ENCODE measurements at regions not wholly inside any gene's neighbourhood (a gene's known extent, or its start where the extent isn't known, plus 50 kb on each side); places are given as distances from the start of the nearest gene placed in this dataset.

DNA sequence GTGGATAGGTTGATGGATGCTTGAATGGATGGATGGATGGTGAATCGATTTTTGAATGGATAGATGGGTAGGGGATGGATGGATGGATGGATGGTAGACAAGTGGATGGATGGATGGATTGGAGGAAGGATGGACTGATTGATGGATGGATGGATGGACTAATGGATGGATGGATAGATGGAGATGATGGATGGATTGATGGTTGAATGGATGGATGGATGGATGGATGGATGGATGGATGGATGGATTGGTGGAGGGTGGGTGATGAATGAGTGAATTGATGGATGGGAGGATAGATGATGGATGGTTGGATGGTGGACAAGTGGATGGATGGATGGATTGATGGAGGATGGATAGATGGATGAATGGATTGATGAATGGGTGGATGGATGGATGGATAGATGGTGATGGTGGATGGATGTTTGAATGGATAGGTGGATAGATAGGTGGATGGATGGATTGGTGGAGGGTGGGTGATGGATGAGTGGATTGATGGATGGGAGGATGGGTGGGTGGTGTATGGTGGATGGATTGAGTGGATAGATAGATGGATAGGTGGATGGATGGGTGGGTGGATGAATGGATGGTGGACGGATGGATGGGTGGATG is 1140.9 kb downstream of the BRD1 start:
- DNase-seq (ENCODE audit: low read depth): no peak
- no peak overlapping the region for H3K4me3 ChIP-seq (ENCODE audit: low read depth, low read length)
- TF ChIP-seq CTCF (conservative IDR thresholded peaks at IDR 0.05; ENCODE audit: low read depth, low read length): no peak

GRCh38 chr22:48685767-48686166 is 1141.9 kb downstream of the BRD1 start:
- TF ChIP-seq CTCF (conservative IDR thresholded peaks at IDR 0.05; ENCODE audit: low read depth, low read length): no peak
- no peak overlapping the region for H3K4me3 ChIP-seq (ENCODE audit: low read depth, low read length)
- no peak for DNase-seq (ENCODE audit: low read depth)

DNA sequence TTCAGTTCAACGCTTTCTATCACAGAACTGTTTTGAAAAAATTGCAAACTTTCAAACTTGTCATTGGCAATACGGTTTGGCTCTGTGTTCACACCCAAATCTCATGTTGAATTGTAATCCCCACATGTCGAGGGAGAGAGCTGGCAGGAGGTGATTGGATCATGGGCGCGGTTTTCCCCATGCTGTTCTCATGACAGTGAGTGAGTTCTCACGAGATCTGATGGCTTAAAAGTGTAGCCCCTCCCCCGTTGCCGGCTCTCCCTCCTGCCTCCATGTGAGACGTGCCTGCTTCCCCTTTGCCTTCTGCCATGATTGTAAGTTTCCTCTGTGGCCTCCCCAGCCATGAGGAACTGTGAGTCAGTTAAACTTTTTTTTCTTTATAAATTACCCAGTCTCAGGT is 1144.0 kb downstream of the BRD1 start:
- no peak for TF ChIP-seq CTCF (conservative IDR thresholded peaks at IDR 0.05; ENCODE audit: low read depth, low read length)
- DNase-seq (ENCODE audit: low read depth): no peak
- no peak overlapping the region for H3K4me3 ChIP-seq (ENCODE audit: low read depth, low read length)

DNA sequence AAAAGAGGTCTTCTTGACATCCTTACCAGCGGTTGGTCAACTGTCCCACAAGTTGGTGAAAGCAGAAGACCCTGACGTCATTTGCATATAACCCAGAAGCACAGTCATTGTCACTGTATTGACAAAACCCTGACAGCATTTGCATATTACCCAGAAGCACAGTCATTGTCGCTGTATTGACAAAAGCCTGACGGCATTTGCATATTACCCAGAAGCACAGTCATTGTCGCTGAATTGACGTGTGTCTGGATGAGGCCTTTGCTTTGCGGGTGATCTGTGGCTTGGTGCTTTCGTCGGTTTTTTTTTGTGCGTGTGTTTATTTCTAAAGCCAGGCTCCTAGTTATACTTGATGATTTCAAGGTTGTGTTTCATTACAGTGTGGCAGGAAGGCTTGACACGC is 1145.2 kb downstream of the BRD1 start:
- DNase-seq (ENCODE audit: low read depth): no peak
- no peak for TF ChIP-seq CTCF (conservative IDR thresholded peaks at IDR 0.05; ENCODE audit: low read depth, low read length)
- no peak overlapping the region for H3K4me3 ChIP-seq (ENCODE audit: low read depth, low read length)

DNA sequence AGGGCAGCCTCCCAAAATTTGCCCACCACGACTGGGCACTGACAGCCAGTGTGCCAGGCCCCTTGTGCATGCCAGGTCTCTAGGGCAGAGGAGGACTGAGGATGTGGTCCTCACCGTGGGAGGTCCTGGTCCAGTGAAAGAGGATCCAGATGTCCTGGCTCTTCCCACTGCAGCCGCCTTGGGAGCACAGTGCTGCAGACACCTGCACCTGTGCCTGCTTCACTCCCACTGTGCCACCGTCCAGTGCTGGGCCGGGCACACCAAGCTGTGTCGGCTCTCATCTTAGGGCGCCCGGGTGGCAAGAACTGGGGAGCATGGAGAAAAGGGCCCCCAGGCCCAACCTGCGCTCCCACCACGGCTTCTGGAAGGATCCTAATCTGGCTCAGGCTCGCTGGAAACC is 1147.1 kb downstream of the BRD1 start:
- TF ChIP-seq CTCF (conservative IDR thresholded peaks at IDR 0.05; ENCODE audit: low read depth, low read length): no peak
- H3K4me3 ChIP-seq (ENCODE audit: low read depth, low read length): no peak overlapping the region
- no peak for DNase-seq (ENCODE audit: low read depth)

- TF ChIP-seq CTCF (conservative IDR thresholded peaks at IDR 0.05; ENCODE audit: low read depth, low read length): no peak
- H3K4me3 ChIP-seq (ENCODE audit: low read depth, low read length): no peak overlapping the region
- DNase-seq (ENCODE audit: low read depth): no peak
These were observed 1147.8 kb downstream of the BRD1 start for GRCh38 chr22:48679656-48680555.
